Fibroblast of skin of right biceps (primary cell): ENCODE measurements at regions not wholly inside any gene's neighbourhood (a gene's known extent, or its start where the extent isn't known, plus 50 kb on each side); places are given as distances from the start of the nearest gene placed in this dataset.

Experiments used
- DNase-seq: peaks from one replicate; pipeline ENCODE4 v3.0.0-alpha.2; 2013

DNA sequence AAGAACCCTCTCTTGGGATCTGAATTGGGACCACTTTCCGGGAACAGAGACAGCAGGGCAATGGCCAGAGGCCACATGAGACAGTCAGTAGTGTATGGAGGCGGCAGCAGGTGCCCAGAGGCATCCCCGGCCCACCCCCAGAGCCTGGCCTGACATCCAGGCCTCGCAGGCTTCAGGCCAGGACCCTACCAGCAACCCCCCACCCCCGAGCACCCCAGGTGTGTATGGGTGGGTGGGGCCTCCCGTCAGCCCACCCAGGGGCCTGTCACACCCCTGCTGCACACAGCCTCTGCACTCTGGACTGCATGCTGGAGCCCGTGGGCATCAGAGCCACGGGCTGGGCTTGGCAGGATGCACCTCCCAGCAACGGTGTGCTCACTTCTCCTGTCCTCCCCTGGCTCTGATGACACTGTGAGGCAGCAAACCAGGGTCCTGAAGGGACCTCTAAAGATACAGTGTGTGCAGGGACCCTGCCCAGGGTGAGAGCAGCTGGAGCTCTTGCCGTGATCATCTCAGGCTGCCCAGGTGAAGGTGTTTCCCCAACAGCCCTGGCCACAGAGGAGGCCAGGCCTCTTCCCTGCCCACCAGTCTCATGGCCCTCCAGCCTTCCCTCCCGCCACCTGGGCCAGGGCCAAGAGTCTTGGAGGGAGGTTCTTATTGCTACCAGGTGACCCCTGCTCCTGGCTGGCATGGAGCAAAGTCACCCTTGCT, 88.8 kb upstream of the SEPTIN5 start:
- DNase-seq: no peak

DNA sequence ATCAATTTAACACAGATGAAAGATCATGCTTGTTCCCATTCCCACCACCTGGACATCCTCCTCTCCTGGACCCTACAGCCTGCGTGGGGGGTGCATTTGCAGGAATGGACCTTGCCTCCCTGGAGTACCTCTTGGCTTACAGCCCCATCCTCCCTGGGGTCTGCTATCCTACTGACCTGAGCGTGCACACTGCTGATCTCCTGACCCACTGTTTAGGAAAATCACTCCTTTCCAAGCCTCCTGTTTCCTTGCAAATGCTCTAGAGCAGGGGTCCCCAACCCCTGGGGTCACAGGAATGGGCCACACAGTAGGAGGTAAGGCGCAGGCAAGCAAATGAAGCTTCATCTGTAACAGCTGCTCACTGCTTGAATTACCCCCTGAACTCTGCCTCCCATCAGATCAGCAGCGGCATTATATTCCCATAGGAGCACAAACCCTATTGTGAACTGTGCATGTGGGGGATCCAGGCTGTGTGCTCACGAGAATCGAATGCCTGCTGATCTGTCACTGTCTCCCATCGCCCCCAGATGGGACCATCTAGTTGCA, 88.2 kb upstream of the SEPTIN5 start:
- no peak for DNase-seq

DNA sequence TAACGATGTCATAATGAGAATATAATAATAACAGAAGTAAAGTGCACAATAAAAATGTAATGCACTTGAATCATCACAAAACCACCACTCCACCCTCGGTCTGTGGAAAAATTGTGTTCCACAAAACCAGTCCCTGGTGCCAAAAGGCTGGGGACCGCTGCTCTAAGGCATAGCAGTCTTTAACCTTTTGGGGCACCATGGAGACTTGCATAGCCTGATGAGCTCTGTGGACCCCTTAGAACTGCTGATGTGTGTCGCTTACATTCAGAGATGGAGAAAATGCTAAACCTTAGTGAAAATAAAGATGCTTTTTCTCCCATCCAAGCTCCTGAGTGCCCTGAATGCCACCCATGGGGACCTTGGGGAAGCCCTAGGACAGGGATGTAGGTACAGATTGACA, 87.6 kb upstream of the SEPTIN5 start:
- DNase-seq: no peak

DNA sequence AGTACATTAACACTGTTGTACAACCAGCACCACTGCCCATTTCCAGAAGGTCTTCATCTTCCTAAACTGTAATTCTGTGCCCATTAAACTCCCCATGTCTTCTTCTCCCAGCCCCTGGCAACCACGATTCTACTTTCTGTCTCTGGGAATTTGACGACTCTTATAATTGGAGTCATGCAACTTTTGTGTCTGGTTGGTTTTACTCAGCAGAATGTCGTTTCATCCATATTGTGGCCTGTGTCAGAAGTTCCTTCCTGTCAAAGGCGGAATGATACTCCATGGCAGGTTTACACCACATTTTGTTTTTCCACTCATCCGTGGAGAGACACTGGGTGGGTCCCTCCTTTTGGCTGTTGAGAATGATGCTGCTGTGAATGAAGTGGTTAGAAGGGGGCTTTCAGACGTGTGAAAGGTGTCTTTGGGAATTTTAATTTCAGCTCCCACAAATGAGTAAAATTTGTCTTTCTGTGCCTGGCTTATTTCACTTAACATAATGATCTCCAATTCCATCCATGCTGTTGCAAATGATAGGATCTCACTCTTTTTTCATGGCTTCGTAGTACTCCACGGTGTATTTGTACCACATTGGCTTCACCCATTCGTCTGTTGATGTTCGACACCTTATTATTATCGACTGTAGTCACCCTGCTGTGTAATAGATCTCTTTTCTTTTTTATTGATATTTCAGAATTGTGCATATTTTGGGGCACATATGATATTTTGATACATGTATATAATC, 86.1 kb upstream of the SEPTIN5 start:
- DNase-seq: no peak

DNA sequence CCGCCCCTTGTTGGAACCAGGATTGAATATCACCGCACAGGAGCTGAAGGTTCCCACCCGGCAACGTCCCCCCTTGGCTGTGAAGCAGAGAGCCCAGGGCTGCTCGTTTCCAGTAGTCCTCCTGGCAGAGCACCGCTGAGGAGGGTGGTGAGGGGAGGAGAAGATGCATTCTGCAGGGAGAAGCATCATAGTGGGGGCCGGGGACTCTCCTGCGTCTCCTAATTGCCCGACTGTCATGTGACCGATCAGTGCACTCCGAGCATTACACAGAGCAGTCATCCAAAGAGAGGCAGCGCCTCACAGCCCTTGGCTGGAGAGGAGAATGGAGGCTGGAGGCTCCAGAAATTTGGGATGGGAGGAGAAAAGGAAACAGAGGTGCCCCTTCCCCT, 85.0 kb upstream of the SEPTIN5 start:
- no peak for DNase-seq

DNA sequence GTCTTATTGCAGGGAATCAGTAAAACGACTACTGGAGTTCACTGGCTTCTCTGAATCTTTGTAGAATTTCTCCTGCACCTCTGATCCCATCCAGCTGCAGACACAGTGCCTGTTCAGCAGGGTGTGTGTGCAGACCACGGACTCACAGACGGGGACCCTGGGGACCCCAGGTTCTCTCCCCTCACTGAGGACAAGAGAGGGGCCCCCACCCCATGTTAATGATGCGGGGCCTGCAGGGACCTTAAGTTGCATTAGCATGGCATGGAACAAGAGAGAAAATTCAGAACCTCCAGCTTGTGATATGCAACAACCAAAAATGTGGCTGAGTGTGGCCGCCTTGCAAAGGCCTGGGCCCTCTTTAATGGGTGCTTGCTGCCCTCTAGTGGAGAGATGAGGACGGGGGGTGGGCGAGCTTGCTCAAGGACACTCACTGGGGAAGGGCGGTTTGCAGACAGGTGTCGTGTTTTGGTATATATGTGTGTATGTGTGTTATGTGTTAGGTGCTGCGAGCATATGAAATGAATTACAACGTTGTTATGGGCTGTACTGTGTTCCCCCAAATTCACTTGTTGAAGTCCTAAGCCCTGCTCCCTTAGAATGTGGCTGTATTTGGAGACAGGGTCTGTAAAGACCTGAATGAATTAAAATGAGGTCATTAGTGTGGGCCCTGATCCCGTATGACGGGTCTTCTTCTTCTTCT, 84.4 kb upstream of the SEPTIN5 start:
- peak; percentile 63 for DNase-seq

DNA sequence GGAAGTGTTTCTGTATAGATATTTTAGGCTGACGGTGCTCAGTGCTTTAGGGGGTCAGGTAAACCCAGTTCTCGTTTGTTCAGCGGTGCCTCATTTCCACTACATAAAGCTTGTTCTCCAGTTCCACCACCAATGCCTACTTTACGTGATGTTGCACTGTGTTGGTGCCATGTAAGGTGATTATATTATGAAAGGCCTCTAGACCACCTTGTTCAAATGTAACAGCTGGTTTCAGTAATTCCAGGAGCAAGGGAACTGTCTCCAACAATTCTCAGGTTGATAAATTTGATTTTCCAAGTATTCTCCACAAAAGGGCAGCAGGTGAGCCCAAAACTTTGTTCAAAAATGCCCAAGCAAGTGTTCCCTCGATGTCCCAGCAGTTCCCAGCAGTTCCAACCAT, 83.7 kb upstream of the SEPTIN5 start:
- DNase-seq: no peak

DNA sequence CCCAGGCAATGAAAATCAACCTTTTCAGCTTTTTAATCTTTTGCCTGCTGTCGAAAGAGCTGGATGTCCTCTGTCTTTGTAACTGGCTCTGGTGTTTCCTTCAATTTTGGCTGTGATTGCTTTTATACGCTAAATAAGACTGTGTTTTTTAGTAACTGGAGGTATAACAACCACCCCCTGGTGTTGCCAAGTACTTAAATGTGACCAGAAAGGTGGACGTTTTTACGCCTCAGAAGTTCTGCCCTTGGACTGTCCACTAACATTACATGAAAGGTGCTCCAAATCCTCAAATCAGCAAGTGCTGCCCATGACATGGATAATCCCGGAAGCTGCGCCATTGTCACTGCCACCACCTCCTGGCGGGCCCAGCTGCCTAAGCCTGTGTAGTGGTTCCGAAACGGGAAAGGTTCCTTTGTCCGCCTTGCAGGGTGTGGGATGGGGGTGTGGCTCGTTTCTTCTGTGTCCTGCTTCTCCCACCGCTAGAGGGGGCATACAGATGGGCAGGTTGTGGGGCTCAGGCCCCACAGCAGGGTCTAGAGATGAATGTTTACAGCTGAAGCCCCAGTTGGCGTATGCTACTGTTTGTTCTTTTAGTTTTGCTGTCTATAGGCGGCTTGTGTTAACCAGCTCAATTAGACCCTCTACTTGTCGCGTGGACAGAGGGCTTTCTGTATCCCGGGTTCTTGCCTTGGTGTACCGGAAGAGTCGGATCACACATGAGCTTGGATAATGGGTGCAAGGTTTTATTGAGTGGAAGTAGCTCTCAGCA, 82.2 kb upstream of the SEPTIN5 start:
- peak; percentile 41 for DNase-seq

DNA sequence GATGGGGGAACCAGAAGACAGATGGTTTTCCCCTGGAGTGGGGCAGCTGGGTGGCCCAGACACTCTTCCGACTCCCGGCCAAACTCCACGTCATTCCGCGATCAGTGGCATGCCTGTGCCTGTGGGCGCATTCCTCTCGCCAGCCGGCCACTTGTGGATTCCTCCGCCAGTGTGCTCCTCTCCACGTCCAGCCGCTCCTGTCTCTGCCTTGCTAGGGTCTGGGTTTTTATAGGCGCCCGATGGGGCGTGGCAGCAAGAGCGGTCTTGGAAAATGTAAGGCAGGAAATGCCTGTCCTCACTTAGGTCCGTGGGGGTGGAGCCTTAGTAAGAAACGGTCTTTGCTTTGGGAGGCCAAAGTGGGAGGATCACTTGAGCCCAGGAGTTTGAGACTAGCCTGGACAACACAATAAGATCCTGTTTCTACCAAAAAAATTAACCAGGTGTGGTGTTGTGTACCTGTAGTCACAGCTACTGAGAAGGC, 81.6 kb upstream of the SEPTIN5 start:
- no peak for DNase-seq

DNA sequence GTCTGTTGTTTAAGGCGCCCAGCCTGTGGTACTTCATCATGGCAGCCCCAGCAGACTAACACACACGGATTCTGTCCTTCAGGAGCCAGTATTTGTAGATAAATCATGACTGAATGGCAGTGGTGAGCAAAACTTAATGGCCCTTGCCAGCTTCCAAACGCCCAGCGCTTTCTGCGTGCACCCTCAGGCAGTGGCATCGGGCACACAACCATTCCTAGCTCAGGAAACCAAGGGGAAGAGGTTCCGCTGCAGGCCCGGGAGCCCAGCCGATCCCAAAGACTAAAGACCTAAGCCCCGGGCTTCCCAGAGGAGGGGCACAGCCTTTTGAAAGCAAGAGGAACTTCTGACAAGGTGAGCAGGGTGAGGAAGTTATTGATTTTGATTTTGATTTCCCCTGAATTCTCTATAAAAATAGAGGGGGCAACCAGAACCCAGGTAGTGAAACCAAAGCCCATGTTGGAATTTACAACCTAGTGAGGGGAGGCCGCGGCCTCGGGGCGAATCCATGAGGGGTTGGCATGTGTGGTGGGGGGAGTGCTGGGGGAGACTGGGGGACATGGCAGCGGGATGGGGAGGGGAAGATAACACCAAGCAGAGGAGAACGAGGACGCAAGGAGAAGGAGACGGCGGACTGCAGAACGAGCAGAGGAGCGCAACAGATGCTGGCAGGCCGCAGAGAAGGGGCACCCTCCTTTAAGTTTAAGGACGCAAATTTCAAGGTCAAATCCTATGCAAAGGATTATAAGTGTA, 79.9 kb upstream of the SEPTIN5 start:
- DNase-seq: no peak

DNA sequence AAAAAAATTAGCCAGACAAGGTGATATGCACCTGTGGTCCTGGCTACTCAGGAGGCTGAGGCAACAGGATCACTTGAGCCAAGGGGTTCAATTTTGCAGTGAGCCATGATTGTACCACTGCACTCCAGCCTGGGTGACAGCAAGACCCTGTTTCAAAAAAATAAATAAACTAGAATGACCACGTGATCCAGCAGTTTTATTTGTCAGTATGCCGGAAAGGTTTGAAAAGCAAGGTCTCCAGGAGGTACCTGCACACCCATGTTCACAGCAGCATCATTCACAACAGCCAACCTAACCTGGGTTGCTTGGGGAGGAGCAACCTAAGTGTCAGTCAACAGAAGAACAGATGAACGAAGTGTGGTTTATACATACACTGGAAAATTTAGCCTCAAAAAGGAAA, 78.7 kb upstream of the SEPTIN5 start:
- no peak for DNase-seq

DNA sequence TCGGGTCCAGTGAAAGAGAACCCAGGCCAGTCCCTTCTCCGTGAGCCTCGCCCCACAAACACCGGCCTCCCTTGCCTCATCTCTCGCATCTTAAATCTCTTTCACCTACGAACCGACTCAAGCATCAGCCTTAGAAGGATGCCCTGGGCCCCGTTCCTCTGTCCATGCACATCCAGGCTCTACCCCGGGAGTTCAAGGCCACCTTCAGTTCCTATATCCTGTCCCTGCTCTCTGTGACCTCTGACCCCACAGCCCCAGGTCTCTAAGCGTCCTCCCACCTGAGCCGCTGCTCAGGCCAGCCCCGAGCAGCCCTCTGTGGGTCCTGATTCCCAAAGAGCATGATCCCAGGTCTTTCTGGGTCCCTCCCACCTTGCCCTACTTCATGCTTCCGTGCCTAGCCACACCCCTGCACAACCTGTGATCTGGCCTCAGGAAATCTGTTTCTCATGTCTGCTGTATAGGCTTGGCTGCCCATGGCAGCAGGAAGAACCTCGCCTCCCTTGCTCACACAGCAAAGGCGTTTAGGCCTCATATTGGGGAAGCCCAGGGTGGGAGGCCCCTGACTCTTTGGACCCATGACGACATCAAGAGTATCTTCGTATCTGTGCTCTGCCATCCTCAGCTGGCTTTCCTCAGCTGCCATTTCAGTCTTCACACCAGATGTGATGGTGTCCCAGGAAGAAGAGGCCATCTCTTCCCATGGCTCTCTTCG, 77.5 kb upstream of the SEPTIN5 start:
- no peak for DNase-seq

DNA sequence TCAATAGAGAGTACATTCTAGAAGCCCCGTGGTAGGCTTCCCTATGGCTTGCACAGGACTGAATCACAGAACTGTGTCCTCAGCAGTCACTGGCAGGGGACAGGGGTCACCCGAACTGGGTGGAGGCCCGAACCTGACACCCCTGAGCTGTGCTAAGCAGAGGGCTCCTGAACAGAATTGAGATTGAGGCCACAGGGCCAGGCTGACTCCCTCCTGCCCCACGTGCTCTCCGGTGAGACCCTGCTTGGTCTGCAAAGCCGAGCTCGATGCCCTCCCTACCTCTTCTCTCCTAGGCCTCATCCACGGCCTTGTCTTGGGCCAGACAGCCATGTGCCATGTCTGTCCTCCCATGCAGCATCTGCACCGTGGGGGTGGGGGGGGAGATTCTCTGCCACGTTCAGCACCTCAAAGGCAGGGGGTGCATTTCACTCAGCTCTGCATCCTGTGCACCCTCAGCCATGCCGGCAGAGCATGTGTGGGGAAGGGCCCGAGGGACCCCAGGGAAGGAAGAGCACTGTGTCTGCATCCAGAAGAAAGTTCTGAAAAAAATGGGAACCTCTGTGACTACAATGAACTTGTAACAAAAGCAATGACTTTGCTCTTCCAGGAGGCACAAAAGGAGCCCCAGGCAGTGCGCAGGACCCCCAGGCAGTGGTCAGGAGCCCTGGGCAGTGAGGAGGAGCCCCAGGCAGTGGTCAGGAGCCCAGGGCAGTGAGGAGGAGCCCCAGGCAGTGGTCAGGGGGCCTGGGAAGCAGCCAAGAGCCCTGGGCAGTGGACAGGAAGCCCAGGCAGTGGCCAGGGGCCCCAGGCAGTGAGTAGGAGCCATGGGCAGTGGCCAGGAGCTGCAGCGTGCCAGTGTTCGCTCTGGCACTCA, 76.7 kb upstream of the SEPTIN5 start:
- DNase-seq: no peak

DNA sequence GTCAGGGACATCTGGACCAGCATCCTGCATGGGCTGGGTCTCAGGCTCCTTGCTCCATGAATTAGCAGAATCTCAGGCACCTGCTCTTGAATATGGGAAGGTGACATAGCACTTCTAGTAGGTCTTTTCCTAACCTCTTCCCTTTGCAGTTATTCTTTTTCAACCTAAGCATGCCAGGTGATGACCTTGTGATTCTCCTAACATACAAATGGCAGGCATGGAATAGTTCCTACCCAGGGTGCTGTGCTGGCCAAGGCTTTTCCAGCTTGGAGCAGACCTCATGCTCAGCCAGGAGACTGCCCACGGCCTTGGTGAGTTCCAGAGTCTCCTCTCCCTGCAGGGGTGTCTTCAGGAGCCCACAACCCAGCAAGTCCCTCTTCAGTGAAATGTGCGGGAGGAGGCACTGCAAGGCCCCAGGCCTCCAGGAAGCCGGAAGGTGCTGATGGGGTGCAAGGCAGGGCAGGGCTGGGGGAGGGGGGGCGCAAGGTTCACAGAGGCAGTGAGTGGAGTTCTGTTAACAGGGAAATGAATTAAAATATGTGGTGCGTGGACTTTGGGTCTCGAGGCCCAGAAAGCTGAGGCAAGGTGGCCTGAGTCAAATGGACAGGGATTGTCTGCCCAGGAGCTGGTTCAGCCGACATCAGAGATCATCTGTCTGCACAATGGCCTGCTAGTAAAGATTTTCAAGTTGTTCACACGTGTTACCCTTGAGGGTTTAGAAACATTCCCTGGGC, 75.9 kb upstream of the SEPTIN5 start:
- no peak for DNase-seq

DNA sequence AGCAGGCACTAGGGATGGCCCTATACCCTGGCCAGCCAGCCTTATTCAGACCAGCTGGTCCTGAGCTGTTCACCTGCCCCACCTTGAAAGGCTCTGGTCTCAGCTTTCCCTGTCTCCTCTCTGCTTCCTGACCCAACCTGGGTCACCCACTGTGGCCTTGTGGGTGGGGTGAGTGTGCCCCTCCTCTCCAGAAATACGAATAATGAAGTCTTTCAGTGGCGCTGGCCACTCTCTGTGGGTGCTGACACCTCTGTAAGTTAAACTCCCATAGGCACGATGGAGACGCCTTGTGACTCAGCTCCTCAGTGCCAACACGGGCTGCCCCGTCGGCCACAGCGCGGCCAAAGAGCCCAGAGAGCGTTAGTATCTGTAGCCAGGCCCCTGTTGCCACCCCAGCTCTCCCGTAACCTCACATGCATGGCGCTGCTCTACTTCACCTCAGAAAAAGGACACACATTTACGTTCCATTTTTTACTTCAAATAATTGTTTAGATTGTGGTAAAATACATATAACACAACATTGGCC, 74.6 kb upstream of the SEPTIN5 start:
- DNase-seq: no peak

DNA sequence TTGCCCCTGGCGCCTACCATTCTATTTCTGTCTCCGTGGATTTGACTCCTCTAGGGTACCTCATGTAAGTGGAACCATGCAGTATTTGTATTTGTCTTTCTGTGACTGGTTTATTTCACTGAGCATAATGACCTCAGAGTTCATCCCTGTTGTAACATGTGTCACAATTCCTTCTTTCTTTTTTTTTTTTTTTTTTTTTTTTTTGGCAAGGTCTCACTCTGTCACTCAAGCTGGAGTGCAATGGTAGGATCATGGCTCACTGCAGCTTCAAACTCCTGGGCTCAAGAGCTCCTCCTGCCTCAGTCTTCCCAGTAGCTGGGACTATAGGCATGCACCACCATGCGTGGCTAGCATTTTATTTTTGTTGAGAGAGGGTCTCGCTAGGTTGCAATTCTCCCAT, 74.0 kb upstream of the SEPTIN5 start:
- no peak for DNase-seq

DNA sequence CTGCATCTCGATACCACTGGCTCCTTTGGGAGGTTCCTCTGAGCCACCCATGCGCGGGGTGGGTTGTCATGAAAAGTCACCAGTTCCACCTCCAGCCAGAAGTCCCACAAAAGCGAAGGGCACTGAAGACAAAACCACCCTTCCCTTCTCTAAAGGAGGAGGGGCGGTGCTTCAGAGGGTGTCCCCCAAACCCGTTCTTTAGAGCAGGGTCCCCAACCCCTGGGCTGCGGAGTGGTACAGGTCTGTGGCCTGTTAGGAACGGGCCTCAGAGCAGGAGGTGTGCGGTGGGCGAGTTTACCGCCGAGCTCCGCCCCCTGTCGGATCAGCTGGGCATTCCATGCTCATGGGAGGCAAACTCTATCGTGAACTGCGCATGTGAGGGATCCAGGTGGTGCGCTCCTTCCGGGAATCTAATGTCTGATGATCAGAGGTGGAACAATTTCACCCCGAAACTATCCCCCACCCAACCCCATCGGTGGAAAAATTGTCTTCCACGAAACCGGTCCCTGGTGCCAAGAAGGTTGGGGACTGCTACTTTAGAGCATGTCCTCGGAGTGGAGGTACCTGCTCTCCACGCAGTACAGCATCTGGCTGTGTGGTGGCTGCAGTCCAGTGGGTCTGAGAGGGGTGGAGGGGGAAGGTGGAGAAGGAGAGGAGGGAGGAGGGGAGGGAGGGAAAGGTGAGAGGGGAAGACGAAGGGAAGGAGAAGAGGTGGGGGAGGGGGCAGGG, 72.9 kb upstream of the SEPTIN5 start:
- peak; percentile 14 for DNase-seq

DNA sequence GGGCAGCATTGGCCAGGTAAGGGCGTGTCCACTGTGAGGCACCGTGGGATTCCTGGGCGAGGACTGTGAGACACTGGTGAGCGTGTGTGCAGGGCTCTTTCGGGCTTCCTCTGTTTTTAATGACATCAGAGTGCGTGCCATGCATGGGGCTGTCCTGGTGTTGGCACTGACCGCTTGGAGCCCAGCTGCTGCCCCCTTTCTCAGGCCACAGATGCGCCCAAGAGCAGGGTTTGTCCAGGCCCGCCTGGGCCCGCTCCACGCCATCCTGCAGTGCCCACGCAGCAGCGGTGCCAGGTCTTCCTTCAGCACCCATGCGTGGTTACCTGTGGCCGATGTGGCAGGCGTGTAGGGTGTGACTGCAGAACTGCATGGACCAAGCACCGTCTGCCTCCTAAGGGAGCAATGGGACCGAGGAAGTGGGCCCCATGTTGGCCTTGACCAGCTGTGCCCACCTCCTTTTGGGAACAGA, 72.3 kb upstream of the SEPTIN5 start:
- DNase-seq: no peak
